NCI-H345 treated with DMSO at 0.1 percent for 48 hours (cell line): ENCODE measurements at regions not wholly inside any gene's neighbourhood (a gene's known extent, or its start where the extent isn't known, plus 50 kb on each side); places are given as distances from the start of the nearest gene placed in this dataset.
"Not testable (repeated sequence)": the region's sequence is repeated elsewhere in the genome, so short reads cannot be mapped to it uniquely, and the experiment has no call there.

ENCODE experiments used
- DNase-seq: peaks from one replicate; lab custom pipeline; 2025; ENCODE audit not compliant: unreplicated experiment; lab: John Stamatoyannopoulos, UW

- DNase-seq, result not testable (repeated sequence)
Measured at GRCh38 chr11:38595359-38596016, 1997.5 kb upstream of the RAG2 start.

- DNase-seq, result no peak
Measured at GRCh38 chr11:38594895-38595294, 1996.9 kb upstream of the RAG2 start.

- DNase-seq, result no peak
Measured at GRCh38 chr11:38593649-38594048, 1995.6 kb upstream of the RAG2 start.

- DNase-seq, result no peak
Measured at GRCh38 chr11:38582756-38583155, 1984.7 kb upstream of the RAG2 start.

- no peak for DNase-seq
Measured at GRCh38 chr11:38582151-38582550, 1984.1 kb upstream of the RAG2 start.

- no peak for DNase-seq
Measured at GRCh38 chr11:38577769-38578168, 1979.7 kb upstream of the RAG2 start.

GRCh38 chr11:38562562-38562961 lies 1964.5 kb upstream of the RAG2 start:
- DNase-seq, result no peak

GRCh38 chr11:38553148-38553547 lies 1955.1 kb upstream of the RAG2 start:
- DNase-seq, result no peak

GRCh38 chr11:38547462-38547861 lies 1949.4 kb upstream of the RAG2 start:
- DNase-seq, result no peak

- DNase-seq, result no peak
Measured at GRCh38 chr11:38543986-38544385, 1946.0 kb upstream of the RAG2 start.

- no peak for DNase-seq
Measured at GRCh38 chr11:38543311-38543710, 1945.3 kb upstream of the RAG2 start.

- DNase-seq, result no peak
Measured at GRCh38 chr11:38538866-38539680, 1941.0 kb upstream of the RAG2 start.

GRCh38 chr11:38530226-38530625 lies 1932.2 kb upstream of the RAG2 start:
- DNase-seq, result no peak

GRCh38 chr11:38524945-38525344 lies 1926.9 kb upstream of the RAG2 start:
- no peak for DNase-seq

GRCh38 chr11:38517991-38518390 lies 1920.0 kb upstream of the RAG2 start:
- no peak for DNase-seq

- not testable (repeated sequence) for DNase-seq
Measured at GRCh38 chr11:38512830-38513229, 1914.8 kb upstream of the RAG2 start.

GRCh38 chr11:38510041-38510440 lies 1912.0 kb upstream of the RAG2 start:
- DNase-seq, result peak; percentile 1

GRCh38 chr11:38503876-38504275 lies 1905.8 kb upstream of the RAG2 start:
- no peak for DNase-seq

GRCh38 chr11:38498721-38499120 lies 1900.7 kb upstream of the RAG2 start:
- no peak for DNase-seq

GRCh38 chr11:38491986-38492385 lies 1894.0 kb upstream of the RAG2 start:
- DNase-seq, result no peak

GRCh38 chr11:38481391-38481790 lies 1883.4 kb upstream of the RAG2 start:
- DNase-seq, result no peak

- no peak for DNase-seq
Measured at GRCh38 chr11:38476808-38477575, 1879.0 kb upstream of the RAG2 start.
